WTC11 (cell line): ENCODE measurements at regions not wholly inside any gene's neighbourhood (a gene's known extent, or its start where the extent isn't known, plus 50 kb on each side); places are given as distances from the start of the nearest gene placed in this dataset.

Experiments used
- JAZF1 ChIP-seq: fragments of 250-450 bp; sonication (Bioruptor Pico); IDR thresholded peaks from 2 replicates; pipeline ENCODE4 v1.9.0; 2021; ENCODE audit warnings: moderate library complexity, mild to moderate bottlenecking, inconsistent platforms
- ZNF138 ChIP-seq: sonication (generic); formaldehyde crosslinking; conservative IDR thresholded peaks from 2 replicates; pipeline ENCODE4 v1.8.1; 2022; ENCODE audit warnings: mild to moderate bottlenecking, moderate library complexity, missing genetic modification reagents
- TF ChIP-seq, protein P1 (sequence below): sonication (generic); formaldehyde crosslinking; IDR thresholded peaks from 2 replicates; pipeline ENCODE4 v1.8.1; 2022; ENCODE audit warnings: low read depth, mild to moderate bottlenecking, moderate library complexity, missing genetic modification reagents, borderline replicate concordance

DNA sequence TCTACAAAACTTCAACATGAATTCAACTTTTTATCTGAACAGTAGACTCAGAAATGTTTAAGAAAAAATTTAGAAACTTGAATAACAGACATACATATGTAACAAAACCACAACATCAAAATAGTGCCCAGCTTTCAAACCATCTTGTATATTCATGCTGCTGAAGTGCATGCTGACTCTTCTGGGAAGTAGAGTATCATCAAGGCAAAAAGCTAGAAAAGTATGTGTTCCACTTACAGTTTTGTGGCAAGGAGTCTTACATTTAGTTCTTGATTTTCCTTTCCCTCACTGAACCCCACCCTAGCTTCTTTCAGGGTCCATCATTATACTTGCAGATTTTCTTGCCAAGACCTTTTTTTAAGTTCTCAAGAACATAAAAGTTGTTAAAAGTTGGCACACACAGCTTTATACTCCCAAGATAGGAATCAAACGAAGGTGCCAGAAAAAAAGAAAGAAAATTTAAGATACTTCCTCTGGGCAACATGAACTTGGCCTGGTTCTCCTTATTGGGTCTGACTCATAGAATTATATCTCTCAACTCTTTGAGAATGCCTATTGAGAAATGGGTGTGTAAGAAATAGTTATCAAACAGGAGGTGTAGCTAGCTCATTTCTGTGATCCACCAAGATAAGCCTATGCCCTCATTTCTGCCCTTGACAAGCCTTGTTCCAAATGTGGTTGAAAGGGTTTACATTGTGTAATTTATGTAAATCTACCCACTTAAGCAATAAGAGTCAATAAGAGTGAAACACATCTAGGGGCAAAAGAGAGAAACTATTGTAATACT lies 667.6 kb upstream of the ACVR2A start:
- TF ChIP-seq JAZF1: no peak
- TF ChIP-seq, protein P1, sequence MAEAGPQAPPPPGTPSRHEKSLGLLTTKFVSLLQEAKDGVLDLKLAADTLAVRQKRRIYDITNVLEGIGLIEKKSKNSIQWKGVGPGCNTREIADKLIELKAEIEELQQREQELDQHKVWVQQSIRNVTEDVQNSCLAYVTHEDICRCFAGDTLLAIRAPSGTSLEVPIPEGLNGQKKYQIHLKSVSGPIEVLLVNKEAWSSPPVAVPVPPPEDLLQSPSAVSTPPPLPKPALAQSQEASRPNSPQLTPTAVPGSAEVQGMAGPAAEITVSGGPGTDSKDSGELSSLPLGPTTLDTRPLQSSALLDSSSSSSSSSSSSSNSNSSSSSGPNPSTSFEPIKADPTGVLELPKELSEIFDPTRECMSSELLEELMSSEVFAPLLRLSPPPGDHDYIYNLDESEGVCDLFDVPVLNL: no peak
- TF ChIP-seq ZNF138 (CRISPR knock-in tag): no peak
